HepG2 (cell line): ENCODE measurements at regions not wholly inside any gene's neighbourhood (a gene's known extent, or its start where the extent isn't known, plus 50 kb on each side); places are given as distances from the start of the nearest gene placed in this dataset.

Source experiments
- ATAC-seq: fragments of 200-7000 bp; cut with Tn5 transposase; 3 replicates; pipeline ENCODE4 v1.9.1; 2020; ENCODE audit warnings: mild to moderate bottlenecking, moderate library complexity
- BruUV-seq: library from RNA; stranded (reverse); fragments of 400-500 nt; replicated peaks from 2 replicates; lab custom pipeline; 2021; lab: Mats Ljungman, UMichigan
- CTCF ChIA-PET: fragments of 300-600 bp; formaldehyde crosslinking; extraction: SDS; loops from one replicate; lab custom pipeline; 2021; ENCODE audit warnings: low total read pairs, inconsistent platforms, low intra/inter-chr PET ratio; lab: Yijun Ruan, JAX
- POLR2A ChIA-PET: fragments of 350-600 bp; sonication (Branson Sonifier 250); formaldehyde crosslinking; loops from one replicate; lab custom pipeline; 2020; ENCODE audit warnings: antibody characterized with exemption, inconsistent platforms; lab: Yijun Ruan, JAX
- DNase-seq: peaks from one replicate; pipeline ENCODE4 v3.0.0-alpha.2; 2015; ENCODE audit warnings: low spot score
- FAIRE-seq: peaks from 3 replicates; lab custom pipeline; 2011; peaks lifted over from hg19 to GRCh38; lab: Jason Lieb, UNC
- H2AFZ ChIP-seq: one replicate; pipeline ENCODE4 v1.6.1; 2011; ENCODE audit warnings: low read length, inconsistent platforms
- H3K27ac ChIP-seq: fragments of 300-600 bp; 3 replicates; pipeline ENCODE4 v1.8.0; 2011; ENCODE audit warnings: mixed run types, mild to moderate bottlenecking, mixed read lengths, low read length, inconsistent platforms; ENCODE audit not compliant: insufficient read depth; ENCODE audit errors: extremely low read length
- H3K27me3 ChIP-seq, 2 experiments: fragments of 200-600 bp in 1 of 2; 2 replicates in 1 of 2; 3 replicates in 1 of 2; pipeline versions ENCODE4 v1.6.0 to v1.8.0; 2011; ENCODE audit warnings: low read length in 2 of 2, mild to moderate bottlenecking in 2 of 2, moderate library complexity in 2 of 2, inconsistent platforms in 1 of 2; ENCODE audit not compliant: insufficient read depth in 2 of 2, control insufficient read depth in 1 of 2
- H3K36me3 ChIP-seq, 2 experiments: fragments of 200-600 bp in 1 of 2; replicated peaks in 1 of 2; 2 replicates in 1 of 2; 3 replicates in 1 of 2; pipeline versions ENCODE4 v1.5.1 to v1.8.0; 2011; ENCODE audit warnings: low read length in 2 of 2, inconsistent platforms in 1 of 2; ENCODE audit not compliant: insufficient read depth in 2 of 2, control insufficient read depth in 1 of 2
- H3K4me1 ChIP-seq: 2 replicates; pipeline ENCODE4 v1.5.1; 2012; ENCODE audit warnings: low read length, inconsistent platforms; ENCODE audit not compliant: insufficient read depth
- H3K4me2 ChIP-seq: 2 replicates; pipeline ENCODE4 v1.6.0; 2011; ENCODE audit warnings: low read depth, low read length, inconsistent platforms
- H3K4me3 ChIP-seq, 3 experiments: fragments of 200-600 bp in 1 of 3; sonication (generic), shearing (Covaris generic) in 1 of 3; replicated peaks in 1 of 3; 2 replicates each; pipeline ENCODE4 v1.5.1; 2011 to 2016; ENCODE audit warnings: low read length in 3 of 3, inconsistent platforms in 2 of 3, low read depth in 2 of 3, mild to moderate bottlenecking in 2 of 3, control low read depth in 1 of 3, mixed read lengths in 1 of 3; ENCODE audit not compliant: insufficient read depth in 1 of 3
- H3K79me2 ChIP-seq: one replicate; pipeline ENCODE4 v1.6.1; 2011; ENCODE audit warnings: low read length, inconsistent platforms; ENCODE audit not compliant: insufficient read depth
- H3K9ac ChIP-seq: 2 replicates; pipeline ENCODE4 v1.6.0; 2011; ENCODE audit warnings: mild to moderate bottlenecking, low read depth, low read length, inconsistent platforms; ENCODE audit not compliant: insufficient read depth
- H3K9me3 ChIP-seq: 2 replicates; pipeline ENCODE4 v1.5.1; 2012; ENCODE audit warnings: mild to moderate bottlenecking, low read length
- H4K20me1 ChIP-seq: 2 replicates; pipeline ENCODE4 v1.6.0; 2011; ENCODE audit warnings: inconsistent platforms, mild to moderate bottlenecking, low read length, moderate library complexity; ENCODE audit not compliant: insufficient read depth
- FOXP1 ChIP-seq, 2 experiments: fragments of 450-650 bp in 1 of 2; IDR thresholded peaks; 2 replicates each; pipeline ENCODE4 v1.6.1; 2017 to 2018; ENCODE audit warnings: antibody characterized with exemption in 1 of 2
- MIER2 ChIP-seq: IDR thresholded peaks from 2 replicates; pipeline ENCODE4 v1.6.1; 2016; ENCODE audit warnings: missing biosample characterization, missing genetic modification reagents
- ZBTB44 ChIP-seq: sonication (generic); formaldehyde crosslinking; IDR thresholded peaks from 2 replicates; pipeline ENCODE4 v1.4.0; 2020; ENCODE audit warnings: missing genetic modification reagents
- ZFP36L2 ChIP-seq: sonication (generic); formaldehyde crosslinking; IDR thresholded peaks from 2 replicates; pipeline ENCODE4 v1.4.0; 2020; ENCODE audit warnings: missing genetic modification reagents
- ZFY ChIP-seq: sonication (generic); formaldehyde crosslinking; IDR thresholded peaks from 2 replicates; pipeline ENCODE4 v1.4.0; 2020; ENCODE audit warnings: missing genetic modification reagents
- ZNF275 ChIP-seq: sonication (generic); formaldehyde crosslinking; IDR thresholded peaks from 2 replicates; pipeline ENCODE4 v1.8.0; 2022; ENCODE audit warnings: missing genetic modification reagents, mild to moderate bottlenecking, inconsistent platforms, borderline replicate concordance
- ZNF383 ChIP-seq: sonication (generic); formaldehyde crosslinking; IDR thresholded peaks from 2 replicates; pipeline ENCODE4 v1.4.0; 2020; ENCODE audit warnings: missing genetic modification reagents, mild to moderate bottlenecking, borderline replicate concordance
- ZNF530 ChIP-seq: sonication (generic); formaldehyde crosslinking; IDR thresholded peaks from 2 replicates; pipeline ENCODE4 v1.5.0; 2020; ENCODE audit warnings: low read depth, mild to moderate bottlenecking, missing genetic modification reagents
- in situ Hi-C: cut with HindIII; loops from 2 replicates; pipeline ENCODE4 v1.10.0; 2017; ENCODE audit warnings: low pct_unique_long_range_greater_than_20kb; ENCODE audit not compliant: extremely low pct_ligation_motif_present
- intact Hi-C: fragments of 100-400 bp; cut with micrococcal nuclease; formaldehyde crosslinking; loops from one replicate; pipeline ENCODE4 v1.10.0; 2022; ENCODE audit not compliant: unreplicated experiment
- TF ChIP-seq, protein P1 (sequence below): IDR thresholded peaks from 2 replicates; pipeline ENCODE4 v1.6.1; 2018; ENCODE audit warnings: missing genetic modification reagents
- TF ChIP-seq, protein P2 (sequence below): sonication (generic); formaldehyde crosslinking; IDR thresholded peaks from 2 replicates; pipeline ENCODE4 v1.4.0; 2020; ENCODE audit warnings: low read depth, missing genetic modification reagents

DNA sequence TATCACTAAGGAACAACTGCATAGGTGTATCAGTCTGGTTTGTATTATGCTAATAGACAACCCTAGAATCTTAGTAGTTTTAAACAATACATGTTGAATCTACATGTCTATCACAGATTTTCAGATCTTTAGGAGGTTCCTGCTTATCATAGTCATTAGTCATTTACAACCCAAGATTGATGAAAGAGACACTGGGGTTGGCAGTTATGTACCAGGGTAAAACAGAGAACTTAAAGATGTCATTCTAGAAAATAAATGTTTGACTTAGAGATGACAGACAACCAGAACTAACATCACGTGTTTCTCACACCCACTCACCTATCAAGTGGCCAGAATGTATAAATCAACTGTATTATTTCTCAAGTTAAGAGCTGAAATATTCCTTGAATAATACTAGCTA is 181.9 kb downstream of the PABPC4L start (continued):
- no peak for TF ChIP-seq ZNF275 (CRISPR knock-in tag)
- TF ChIP-seq, all 625 proteins: peak for 0

DNA sequence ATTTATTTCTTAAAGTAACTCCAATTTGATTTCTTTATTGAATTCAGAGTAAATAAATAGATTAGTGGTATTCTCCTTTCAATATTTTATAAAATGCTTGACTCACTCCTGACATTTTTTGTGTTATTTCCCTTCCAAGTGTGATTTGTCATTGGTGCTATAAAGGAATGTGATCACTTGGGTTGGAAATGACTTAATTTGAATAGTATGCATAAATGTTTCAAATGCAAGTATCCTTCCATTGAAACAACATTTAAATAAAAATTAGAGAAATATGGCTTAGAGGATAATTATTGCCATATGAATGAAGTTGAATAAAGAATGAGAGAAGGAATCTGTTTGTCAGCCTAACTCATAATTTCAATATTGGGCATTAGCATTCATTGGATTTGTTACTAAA is 182.7 kb downstream of the PABPC4L start:
- H3K9me3 ChIP-seq: no peaks in the 10 kb centered on the region
- FAIRE-seq (no peak), ATAC-seq (no peak), DNase-seq (no peak)
- H3K27me3 ChIP-seq: no peaks in the 10 kb centered on the region
- in situ Hi-C loops (no loop called here), intact Hi-C loops (no loop called here)
- POLR2A ChIA-PET: no interaction called here
- H3K36me3 ChIP-seq: no peaks in the 10 kb centered on the region
- no peak overlapping the region for H3K27ac ChIP-seq
- no peaks in the 10 kb centered on the region for H4K20me1 ChIP-seq
- no peaks in the 10 kb centered on the region for H3K79me2 ChIP-seq
- H3K4me3 ChIP-seq: no peak overlapping the region
- no TSS peak for BruUV-seq
- H2AFZ ChIP-seq: no peak overlapping the region
- no peaks in the 10 kb centered on the region for H3K4me1 ChIP-seq
- CTCF ChIA-PET: no interaction called here
- H3K4me2 ChIP-seq: no peak overlapping the region
- no peak overlapping the region for H3K9ac ChIP-seq
- TF ChIP-seq, protein P1, sequence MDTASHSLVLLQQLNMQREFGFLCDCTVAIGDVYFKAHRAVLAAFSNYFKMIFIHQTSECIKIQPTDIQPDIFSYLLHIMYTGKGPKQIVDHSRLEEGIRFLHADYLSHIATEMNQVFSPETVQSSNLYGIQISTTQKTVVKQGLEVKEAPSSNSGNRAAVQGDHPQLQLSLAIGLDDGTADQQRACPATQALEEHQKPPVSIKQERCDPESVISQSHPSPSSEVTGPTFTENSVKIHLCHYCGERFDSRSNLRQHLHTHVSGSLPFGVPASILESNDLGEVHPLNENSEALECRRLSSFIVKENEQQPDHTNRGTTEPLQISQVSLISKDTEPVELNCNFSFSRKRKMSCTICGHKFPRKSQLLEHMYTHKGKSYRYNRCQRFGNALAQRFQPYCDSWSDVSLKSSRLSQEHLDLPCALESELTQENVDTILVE (CRISPR knock-in tag): no peak
- no peak for TF ChIP-seq ZNF383 (CRISPR knock-in tag)
- TF ChIP-seq ZBTB44 (CRISPR knock-in tag): no peak
- no peak for TF ChIP-seq MIER2 (CRISPR knock-in tag)
- TF ChIP-seq ZFP36L2 (CRISPR knock-in tag): no peak
- TF ChIP-seq, protein P2, sequence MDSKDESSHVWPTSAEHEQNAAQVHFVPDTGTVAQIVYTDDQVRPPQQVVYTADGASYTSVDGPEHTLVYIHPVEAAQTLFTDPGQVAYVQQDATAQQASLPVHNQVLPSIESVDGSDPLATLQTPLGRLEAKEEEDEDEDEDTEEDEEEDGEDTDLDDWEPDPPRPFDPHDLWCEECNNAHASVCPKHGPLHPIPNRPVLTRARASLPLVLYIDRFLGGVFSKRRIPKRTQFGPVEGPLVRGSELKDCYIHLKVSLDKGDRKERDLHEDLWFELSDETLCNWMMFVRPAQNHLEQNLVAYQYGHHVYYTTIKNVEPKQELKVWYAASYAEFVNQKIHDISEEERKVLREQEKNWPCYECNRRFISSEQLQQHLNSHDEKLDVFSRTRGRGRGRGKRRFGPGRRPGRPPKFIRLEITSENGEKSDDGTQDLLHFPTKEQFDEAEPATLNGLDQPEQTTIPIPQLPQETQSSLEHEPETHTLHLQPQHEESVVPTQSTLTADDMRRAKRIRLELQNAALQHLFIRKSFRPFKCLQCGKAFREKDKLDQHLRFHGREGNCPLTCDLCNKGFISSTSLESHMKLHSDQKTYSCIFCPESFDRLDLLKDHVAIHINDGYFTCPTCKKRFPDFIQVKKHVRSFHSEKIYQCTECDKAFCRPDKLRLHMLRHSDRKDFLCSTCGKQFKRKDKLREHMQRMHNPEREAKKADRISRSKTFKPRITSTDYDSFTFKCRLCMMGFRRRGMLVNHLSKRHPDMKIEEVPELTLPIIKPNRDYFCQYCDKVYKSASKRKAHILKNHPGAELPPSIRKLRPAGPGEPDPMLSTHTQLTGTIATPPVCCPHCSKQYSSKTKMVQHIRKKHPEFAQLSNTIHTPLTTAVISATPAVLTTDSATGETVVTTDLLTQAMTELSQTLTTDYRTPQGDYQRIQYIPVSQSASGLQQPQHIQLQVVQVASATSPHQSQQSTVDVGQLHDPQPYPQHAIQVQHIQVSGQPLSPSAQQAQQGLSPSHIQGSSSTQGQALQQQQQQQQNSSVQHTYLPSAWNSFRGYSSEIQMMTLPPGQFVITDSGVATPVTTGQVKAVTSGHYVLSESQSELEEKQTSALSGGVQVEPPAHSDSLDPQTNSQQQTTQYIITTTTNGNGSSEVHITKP (CRISPR knock-in tag): no peak
- no peak for TF ChIP-seq ZFY (CRISPR knock-in tag)
- TF ChIP-seq ZNF530 (CRISPR knock-in tag): no peak
- no peak for TF ChIP-seq FOXP1 (IDR thresholded peaks at IDR 0.05)
- TF ChIP-seq FOXP1 (CRISPR knock-in tag; IDR thresholded peaks at IDR 0.05): no peak
